GM21381 (cell line): ENCODE measurements at regions not wholly inside any gene's neighbourhood (a gene's known extent, or its start where the extent isn't known, plus 50 kb on each side); places are given as distances from the start of the nearest gene placed in this dataset.
"Not testable (repeated sequence)": the region's sequence is repeated elsewhere in the genome, so short reads cannot be mapped to it uniquely, and the experiment has no call there.

Experiments
- ATAC-seq: cut with Tn5 transposase; IDR thresholded peaks from one replicate; pipeline ENCODE4 v1.9.1; 2021; ENCODE audit warnings: mild to moderate bottlenecking, moderate library complexity; ENCODE audit not compliant: unreplicated experiment

GRCh38 chr5:144742361-144742760 is 571.7 kb downstream of the KCTD16 start:
- ATAC-seq = no peak

GRCh38 chr5:144731786-144732185 is 561.1 kb downstream of the KCTD16 start:
- ATAC-seq = no peak

- peak; percentile 75 for ATAC-seq
Observed at GRCh38 chr5:144712090-144712489, 541.4 kb downstream of the KCTD16 start.

GRCh38 chr5:144711172-144711571 is 540.5 kb downstream of the KCTD16 start:
- ATAC-seq = no peak

GRCh38 chr5:144710637-144711036 is 540.0 kb downstream of the KCTD16 start:
- no peak for ATAC-seq

GRCh38 chr5:144703776-144704175 is 533.1 kb downstream of the KCTD16 start:
- ATAC-seq = no peak

GRCh38 chr5:144698484-144698883 is 527.8 kb downstream of the KCTD16 start:
- no peak for ATAC-seq

GRCh38 chr5:144697847-144698262 is 527.2 kb downstream of the KCTD16 start:
- no peak for ATAC-seq

GRCh38 chr5:144691936-144692335 is 521.3 kb downstream of the KCTD16 start:
- no peak for ATAC-seq

- ATAC-seq = no peak
Observed at GRCh38 chr5:144684899-144685298, 514.2 kb downstream of the KCTD16 start.

GRCh38 chr5:144680711-144681110 is 510.0 kb downstream of the KCTD16 start:
- no peak for ATAC-seq

- no peak for ATAC-seq
Observed at GRCh38 chr5:144671066-144671465, 500.4 kb downstream of the KCTD16 start.

GRCh38 chr5:144659634-144660227 is 489.1 kb downstream of the KCTD16 start:
- no peak for ATAC-seq

GRCh38 chr5:144644317-144644716 is 473.6 kb downstream of the KCTD16 start:
- ATAC-seq = no peak

- no peak for ATAC-seq
Observed at GRCh38 chr5:144638787-144639186, 468.1 kb downstream of the KCTD16 start.

GRCh38 chr5:144634138-144634537 is 463.5 kb downstream of the KCTD16 start:
- ATAC-seq = no peak

- no peak for ATAC-seq
Observed at GRCh38 chr5:144598451-144599068, 427.9 kb downstream of the KCTD16 start.

GRCh38 chr5:144596517-144596916 is 425.8 kb downstream of the KCTD16 start:
- ATAC-seq = no peak

- ATAC-seq = no peak
Observed at GRCh38 chr5:144594919-144595318, 424.2 kb downstream of the KCTD16 start.

- not testable (repeated sequence) for ATAC-seq
Observed at GRCh38 chr5:144594234-144594633, 423.6 kb downstream of the KCTD16 start.

GRCh38 chr5:144585681-144586080 is 415.0 kb downstream of the KCTD16 start:
- no peak for ATAC-seq

- no peak for ATAC-seq
Observed at GRCh38 chr5:144583541-144584449, 413.1 kb downstream of the KCTD16 start.
